ENCODE measurements at regions not wholly inside any gene's neighbourhood (a gene's known extent, or its start where the extent isn't known, plus 50 kb on each side); places are given as distances from the start of the nearest gene placed in this dataset.
"Not testable (repeated sequence)": the region's sequence is repeated elsewhere in the genome, so short reads cannot be mapped to it uniquely, and the experiment has no call there.

DNA sequence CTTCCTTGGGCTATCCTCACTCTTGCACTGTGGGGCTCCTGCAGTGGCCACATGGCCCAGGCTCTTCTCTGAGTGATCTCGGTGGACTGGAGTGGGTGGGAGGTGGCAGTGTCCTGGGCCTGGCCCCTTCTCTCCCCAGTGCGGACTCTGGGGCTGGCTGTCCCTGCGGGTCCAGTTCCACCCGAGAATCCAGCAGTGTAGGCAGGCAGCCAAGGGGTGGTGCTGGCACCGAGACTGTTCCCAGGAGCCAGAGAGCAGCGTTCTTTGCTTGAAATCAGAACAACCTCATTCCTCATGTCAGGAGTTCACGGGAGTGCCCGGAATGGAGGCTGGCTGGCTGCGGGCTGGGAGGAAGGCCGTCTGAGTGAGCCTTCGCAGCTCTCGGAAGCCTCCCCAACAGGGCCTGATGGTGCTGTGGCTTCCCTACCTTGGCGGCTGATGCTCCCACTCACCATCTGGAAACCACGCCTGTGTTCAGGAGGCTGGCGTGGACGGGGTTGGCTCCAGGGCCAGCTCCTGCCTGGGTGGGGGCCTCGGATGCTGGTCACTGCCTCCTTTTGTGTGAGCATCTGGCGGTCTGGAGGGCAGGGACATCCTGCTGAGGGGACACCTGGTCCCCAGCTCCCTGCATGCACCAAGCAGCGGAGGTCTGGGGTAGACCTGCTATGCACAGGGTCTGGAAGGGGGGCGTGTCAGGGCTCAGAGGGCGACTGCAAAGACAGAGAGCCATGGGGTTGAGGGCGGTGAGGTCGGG, 238.9 kb downstream of the TMEM121 start:
- DNase-seq, result not testable (repeated sequence)

DNA sequence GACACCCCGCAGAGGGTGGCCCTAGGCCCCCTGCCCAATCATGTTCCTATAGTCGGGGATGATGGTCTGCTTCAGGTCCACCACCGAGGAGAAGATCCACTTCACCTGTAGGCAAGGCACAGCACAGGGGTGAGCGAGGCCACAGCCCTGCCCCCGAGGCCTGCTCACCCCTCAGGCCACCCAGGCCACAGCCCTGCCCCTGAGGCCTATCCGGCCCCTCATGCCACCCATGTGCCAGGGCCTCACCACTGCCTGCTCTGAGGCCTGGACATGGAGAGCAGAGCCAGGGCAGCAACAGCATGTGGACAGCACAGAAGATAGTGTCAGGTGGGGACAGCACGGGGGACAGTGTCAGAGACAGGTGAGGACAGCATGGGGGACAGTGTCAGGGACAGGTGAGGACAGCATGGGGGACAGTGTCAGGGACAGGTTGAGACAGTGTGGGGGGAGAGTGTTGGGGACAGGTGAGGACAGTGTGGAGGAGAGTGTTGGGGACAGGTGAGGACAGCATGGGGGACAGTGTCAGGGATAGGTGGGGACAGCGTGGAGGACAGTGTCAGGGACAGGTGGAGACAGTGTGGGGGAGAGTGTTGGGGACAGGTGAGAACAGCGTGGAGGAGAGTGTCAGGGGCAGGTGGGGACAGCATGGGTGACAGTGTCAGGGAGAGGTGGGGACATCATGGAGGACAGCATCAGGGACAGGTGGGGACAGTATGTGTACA, 239.7 kb downstream of the TMEM121 start:
- DNase-seq, result no peak

DNA sequence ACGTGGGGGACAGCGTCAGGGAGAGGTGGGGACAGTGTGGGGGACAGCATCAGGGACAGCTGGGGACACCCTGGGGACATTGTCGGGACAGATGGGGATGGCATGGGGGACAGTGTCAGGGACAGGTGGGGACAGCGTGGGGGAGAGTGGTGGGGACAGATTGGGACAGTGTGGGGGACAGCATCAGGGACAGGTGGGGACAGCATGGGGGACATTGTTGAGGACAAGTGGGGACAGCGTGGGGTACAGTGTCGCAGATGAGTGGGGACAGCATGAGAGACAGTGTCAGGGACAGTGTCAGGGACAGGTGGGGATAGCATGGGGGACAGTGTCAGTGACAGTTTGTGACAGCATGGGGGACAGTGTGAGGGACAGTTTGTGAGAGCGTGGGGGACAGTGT, 240.9 kb downstream of the TMEM121 start:
- DNase-seq, result no peak

GRCh38 chr14:105768039-105768438, 241.7 kb downstream of the TMEM121 start:
- DNase-seq, result not testable (repeated sequence)

- not testable (repeated sequence) for DNase-seq
Measured at GRCh38 chr14:105769061-105769730, 242.8 kb downstream of the TMEM121 start.

DNA sequence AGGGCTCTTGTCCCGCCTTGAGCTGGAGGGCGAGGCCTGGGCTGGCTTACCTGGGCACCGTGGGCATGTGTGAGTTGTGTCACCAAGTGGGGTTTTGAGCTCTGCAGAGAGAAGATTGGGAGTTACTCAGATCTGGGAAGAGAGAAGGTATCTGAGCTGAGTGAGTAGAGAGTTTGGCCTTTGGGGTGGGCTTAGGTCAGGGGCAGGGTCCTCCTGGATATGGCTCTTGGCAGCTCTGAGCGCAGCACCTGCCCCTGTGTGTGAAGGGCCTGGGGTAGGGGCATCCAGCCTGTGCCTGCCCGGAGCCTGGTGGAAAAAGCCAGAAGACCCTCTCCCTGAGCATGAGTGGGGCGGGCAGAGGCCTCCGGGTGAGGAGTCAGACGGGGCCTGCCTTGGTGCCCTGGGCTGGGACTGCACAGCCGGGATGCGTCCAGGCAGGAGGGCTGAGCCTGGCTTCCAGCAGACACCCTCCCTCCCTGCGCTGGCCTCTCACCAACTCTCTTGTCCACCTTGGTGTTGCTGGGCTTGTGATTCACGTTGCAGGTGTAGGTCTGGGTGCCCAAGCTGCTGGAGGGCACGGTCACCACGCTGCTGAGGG, 244.3 kb downstream of the TMEM121 start:
- DNase-seq, result not testable (repeated sequence)

GRCh38 chr14:105771261-105772226, 245.2 kb downstream of the TMEM121 start:
- DNase-seq, result not testable (repeated sequence)

DNA sequence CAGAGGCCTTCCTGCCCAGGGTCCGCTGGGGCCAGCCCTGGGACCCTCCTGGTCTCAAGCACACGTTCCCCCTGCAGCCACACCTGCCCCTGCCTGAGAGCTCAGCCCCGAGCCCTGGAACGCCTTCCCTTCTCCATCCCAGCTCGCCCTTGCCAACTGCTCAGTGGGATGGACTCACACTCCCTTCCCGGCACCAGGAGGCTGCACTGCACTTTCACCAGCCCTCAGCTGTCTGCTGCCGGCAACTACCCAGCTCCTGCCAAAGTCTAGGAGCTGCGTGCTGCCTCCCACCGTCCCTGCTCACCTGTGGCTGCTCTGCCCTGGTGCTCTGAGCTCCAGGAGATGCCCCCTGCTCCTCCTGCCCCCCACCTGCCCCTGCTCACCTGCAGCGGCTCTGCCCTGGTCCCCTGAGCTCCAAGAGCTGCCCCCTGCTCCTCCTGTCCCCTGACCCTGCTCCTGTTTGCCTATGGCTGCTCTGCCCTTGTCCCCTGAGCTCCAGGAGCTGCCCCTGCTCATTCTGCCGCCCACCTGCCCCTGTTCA, 246.4 kb downstream of the TMEM121 start:
- not testable (repeated sequence) for DNase-seq

- no peak for DNase-seq
Measured at GRCh38 chr14:105773584-105773983, 247.2 kb downstream of the TMEM121 start.

- DNase-seq, result no peak
Measured at GRCh38 chr14:105774001-105774400, 247.6 kb downstream of the TMEM121 start.

DNA sequence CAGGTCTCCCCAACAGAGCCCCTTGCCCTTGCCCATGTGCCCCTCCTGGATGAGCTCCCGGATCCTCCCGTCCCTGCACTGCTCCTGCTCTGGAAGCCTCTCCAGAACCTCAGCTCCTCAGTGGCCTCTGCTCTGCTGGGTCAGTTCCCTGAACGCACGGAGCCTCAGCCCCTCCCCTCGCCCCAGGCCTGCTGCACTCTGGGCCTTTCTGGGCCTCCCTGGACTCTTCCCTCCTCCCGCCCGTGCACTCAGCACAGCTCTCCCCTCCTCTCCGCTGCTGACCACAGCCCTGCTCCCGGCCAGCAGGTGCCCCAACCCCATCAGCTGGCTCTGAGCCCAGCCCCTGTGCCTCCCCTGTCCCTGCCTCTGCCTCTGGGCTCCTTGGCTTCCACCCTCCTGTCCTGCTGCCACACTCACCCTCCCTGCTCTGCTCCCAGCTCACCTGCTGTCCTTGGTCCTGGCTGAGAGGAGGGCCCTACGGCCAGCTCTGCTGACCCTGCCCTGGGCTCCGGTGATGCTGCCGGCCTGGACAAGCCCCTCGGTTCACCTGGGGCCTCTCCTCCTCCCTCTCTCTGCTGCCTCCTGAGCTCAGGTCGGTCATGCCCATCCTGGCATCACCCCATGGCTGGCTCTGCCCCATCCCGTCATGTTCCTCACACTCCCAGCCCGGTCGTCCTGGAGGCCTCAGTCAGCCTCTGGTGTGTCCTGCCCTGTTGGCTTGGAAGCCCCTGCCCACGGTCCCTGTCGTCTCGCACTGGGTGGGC, 248.4 kb downstream of the TMEM121 start:
- not testable (repeated sequence) for DNase-seq

DNA sequence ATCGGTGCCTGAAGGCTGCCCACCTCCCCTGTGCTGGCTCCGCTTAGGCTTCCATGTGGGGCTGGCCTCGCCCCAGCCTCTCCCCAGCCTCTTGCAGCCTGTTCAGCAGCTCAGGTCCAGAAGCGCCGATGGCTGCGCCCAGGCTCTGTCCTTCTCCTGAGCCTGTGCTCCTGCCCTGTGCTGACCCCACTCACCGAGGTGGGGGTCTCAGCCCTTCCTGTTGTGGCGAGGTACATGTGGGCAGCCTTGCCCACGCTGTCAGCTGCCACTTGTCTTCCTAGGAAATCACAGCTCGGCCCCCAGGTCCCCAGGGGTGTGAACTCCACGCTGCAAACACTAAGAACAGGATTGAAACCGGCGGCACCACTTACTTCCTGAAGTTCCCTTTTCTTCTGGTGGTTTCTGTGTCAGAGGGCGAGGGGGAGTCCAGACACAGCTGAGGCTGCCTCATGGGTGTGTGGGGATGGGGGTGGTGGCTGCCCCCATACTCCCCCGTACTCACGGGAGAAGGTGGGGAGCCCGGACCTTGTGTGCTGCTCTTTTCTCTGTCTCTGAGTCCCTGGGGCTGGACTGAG, 249.1 kb downstream of the TMEM121 start:
- not testable (repeated sequence) for DNase-seq

DNA sequence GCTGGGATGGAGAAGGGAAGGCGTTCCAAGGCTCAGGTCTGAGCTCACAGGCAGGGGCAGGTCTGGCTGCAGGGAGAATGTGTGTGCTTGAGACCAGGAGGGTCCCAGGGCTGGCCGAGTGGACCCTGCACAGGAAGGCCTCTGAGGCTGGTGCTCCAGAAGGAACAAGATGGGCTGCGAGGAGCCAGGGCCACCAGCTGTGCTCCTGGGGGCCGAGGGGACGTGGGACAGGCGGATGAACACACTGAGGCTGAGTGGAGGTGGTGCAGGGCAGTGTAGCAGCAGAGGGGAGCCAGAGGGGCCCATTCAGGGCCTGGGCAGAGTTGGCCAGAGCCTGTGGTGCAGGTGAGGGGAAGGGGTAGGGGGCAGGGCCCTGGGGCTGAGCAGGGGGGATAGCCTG, 249.7 kb downstream of the TMEM121 start:
- not testable (repeated sequence) for DNase-seq

DNA sequence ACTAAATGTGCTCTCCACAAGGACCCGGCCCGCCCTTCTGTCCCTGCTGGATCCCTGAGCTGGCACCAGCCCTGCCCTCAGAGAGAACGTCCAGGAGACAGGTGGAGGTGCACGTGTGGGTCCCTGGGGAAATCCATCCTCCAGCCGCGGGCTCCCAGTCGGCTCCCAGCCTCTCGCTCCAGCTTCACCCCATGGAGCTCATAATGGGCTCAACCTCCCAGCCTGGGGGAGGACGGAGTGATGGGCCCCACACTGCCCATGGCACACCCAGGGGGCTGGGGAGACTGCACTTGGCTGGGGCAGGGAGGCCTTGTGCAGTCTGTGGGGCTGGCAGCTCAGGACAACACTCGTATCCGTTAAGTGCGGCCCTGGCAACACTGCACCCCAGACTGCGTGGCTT, 250.5 kb downstream of the TMEM121 start:
- DNase-seq, result no peak

DNA sequence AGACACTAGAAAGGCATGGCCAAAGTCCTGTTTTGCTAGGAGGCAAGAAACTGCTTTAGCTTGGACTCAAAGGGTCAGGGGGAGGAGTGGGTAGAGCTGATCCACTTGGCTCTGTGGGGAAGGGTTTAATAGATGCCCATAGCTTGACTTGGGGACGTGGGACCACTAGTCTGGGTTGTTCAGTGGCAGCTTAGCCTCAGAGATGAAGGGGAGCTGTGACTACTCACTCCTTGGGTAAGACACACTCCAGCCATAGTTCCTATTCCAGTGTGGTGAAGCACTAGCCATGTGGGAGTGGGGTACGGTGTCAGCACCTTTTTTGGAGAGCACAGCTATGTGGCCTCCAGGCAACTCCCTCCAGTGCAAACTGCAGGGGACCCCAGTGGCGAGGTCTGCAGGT, 257.3 kb downstream of the TMEM121 start:
- no peak for DNase-seq

GRCh38 chr14:105793836-105794235, 267.5 kb downstream of the TMEM121 start:
- DNase-seq, result no peak

DNA sequence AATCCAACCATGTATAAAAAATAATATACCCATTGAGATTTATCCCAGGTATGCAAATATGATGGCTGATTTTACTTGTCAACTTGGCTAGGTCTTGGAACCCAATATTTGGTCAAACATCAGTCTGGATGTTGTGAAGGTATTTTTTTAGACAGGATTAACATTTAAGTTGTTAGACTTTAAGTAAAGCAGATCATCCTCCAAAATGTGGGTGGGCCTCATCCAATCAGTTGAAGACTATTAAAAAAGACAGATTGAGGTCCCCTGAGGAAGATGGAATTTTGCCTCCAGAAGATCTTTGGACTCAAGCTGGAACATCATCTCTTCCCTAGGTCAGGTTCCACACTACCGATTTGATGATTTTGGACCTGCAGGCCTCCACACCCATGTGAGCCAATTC, 271.2 kb downstream of the TMEM121 start:
- DNase-seq, result no peak

DNA sequence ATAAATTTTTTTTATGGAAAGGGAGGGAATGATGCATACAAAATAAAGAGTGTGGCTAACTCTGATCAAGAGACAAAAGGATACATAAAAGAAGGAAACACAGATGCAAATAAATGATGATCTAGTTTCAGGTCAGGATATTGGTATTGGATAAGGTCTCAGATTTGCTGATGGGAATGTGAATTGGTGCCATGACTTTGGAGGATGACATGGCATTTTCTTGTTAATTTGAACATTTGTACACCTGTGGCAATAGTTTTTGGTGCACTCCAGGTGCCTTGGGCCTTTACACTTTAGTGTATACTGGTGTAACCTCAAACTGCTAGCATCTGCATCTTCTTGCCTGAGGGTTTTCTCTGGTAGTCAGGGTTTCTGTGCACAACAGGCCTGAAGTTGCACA, 279.3 kb downstream of the TMEM121 start:
- DNase-seq, result no peak

- DNase-seq, result no peak
Measured at GRCh38 chr14:105806568-105806967, 280.2 kb downstream of the TMEM121 start.

GRCh38 chr14:105817971-105818711, 291.8 kb downstream of the TMEM121 start:
- no peak for DNase-seq
